NCI-H146 (cell line): ENCODE measurements at regions not wholly inside any gene's neighbourhood (a gene's known extent, or its start where the extent isn't known, plus 50 kb on each side); places are given as distances from the start of the nearest gene placed in this dataset.

Experiments
- DNase-seq: peaks from one replicate; lab custom pipeline; 2025; lab: John Stamatoyannopoulos, UW

- no peak for DNase-seq
Observed at GRCh38 chr5:158553962-158554336, 545.8 kb downstream of the EBF1 start.

- no peak for DNase-seq
Observed at GRCh38 chr5:158553195-158553961, 546.3 kb downstream of the EBF1 start.

- no peak for DNase-seq
Observed at GRCh38 chr5:158552241-158552640, 547.5 kb downstream of the EBF1 start.

GRCh38 chr5:158549311-158549710, 550.4 kb downstream of the EBF1 start:
- no peak for DNase-seq

GRCh38 chr5:158546748-158547147, 553.0 kb downstream of the EBF1 start:
- DNase-seq: no peak

GRCh38 chr5:158545949-158546530, 553.7 kb downstream of the EBF1 start:
- DNase-seq: no peak

GRCh38 chr5:158544388-158545339, 555.1 kb downstream of the EBF1 start:
- DNase-seq: no peak

- DNase-seq: no peak
Observed at GRCh38 chr5:158543539-158544387, 556.0 kb downstream of the EBF1 start.

- DNase-seq: no peak
Observed at GRCh38 chr5:158541536-158542297, 558.0 kb downstream of the EBF1 start.

- no peak for DNase-seq
Observed at GRCh38 chr5:158538506-158539074, 561.1 kb downstream of the EBF1 start.

GRCh38 chr5:158537366-158537765, 562.4 kb downstream of the EBF1 start:
- no peak for DNase-seq

- DNase-seq: peak; percentile 23
Observed at GRCh38 chr5:158534203-158534602, 565.5 kb downstream of the EBF1 start.

GRCh38 chr5:158532739-158533138, 567.0 kb downstream of the EBF1 start:
- DNase-seq: no peak

GRCh38 chr5:158531860-158532259, 567.9 kb downstream of the EBF1 start:
- DNase-seq: no peak

- DNase-seq: no peak
Observed at GRCh38 chr5:158530115-158530514, 569.6 kb downstream of the EBF1 start.

- no peak for DNase-seq
Observed at GRCh38 chr5:158529454-158529853, 570.3 kb downstream of the EBF1 start.

GRCh38 chr5:158525663-158526062, 574.1 kb downstream of the EBF1 start:
- no peak for DNase-seq

- no peak for DNase-seq
Observed at GRCh38 chr5:158524070-158524469, 575.6 kb downstream of the EBF1 start.

- no peak for DNase-seq
Observed at GRCh38 chr5:158522776-158523175, 576.9 kb downstream of the EBF1 start.

GRCh38 chr5:158521995-158522394, 577.7 kb downstream of the EBF1 start:
- DNase-seq: no peak
